ENCODE measurements at regions not wholly inside any gene's neighbourhood (a gene's known extent, or its start where the extent isn't known, plus 50 kb on each side); places are given as distances from the start of the nearest gene placed in this dataset.

DNA sequence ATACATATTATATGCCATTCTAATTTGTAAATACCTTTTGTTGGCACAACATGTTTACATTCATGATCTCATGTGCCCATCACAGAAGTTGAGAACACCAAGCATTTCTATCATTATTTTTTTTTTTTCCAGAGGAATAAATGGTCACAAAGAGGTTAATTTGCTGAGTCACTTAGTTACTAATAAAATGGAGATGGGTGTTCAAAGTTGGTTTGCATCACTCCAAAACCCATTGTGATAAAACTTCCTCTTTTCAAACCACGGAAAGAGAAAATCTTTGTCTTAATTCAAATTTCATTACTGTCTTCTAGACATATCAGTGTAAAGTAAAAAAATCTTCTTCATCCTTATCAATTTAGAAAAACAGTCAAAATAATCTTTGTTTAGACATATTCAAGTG is 636.8 kb upstream of the CCDC179 start:
- no peak overlapping the region for H3K4me3 ChIP-seq
- H3K36me3 ChIP-seq: no peaks in the 10 kb centered on the region
- no peak overlapping the region for H3K27ac ChIP-seq
- H3K4me1 ChIP-seq: peaks cover 0 to 3% (median 0%) of the 10 kb centered on the region in 4 donors
- intact Hi-C loops (cut with DNase I; ENCODE audit: low total_unique reads): no loop called here
- TF ChIP-seq, protein P1, sequence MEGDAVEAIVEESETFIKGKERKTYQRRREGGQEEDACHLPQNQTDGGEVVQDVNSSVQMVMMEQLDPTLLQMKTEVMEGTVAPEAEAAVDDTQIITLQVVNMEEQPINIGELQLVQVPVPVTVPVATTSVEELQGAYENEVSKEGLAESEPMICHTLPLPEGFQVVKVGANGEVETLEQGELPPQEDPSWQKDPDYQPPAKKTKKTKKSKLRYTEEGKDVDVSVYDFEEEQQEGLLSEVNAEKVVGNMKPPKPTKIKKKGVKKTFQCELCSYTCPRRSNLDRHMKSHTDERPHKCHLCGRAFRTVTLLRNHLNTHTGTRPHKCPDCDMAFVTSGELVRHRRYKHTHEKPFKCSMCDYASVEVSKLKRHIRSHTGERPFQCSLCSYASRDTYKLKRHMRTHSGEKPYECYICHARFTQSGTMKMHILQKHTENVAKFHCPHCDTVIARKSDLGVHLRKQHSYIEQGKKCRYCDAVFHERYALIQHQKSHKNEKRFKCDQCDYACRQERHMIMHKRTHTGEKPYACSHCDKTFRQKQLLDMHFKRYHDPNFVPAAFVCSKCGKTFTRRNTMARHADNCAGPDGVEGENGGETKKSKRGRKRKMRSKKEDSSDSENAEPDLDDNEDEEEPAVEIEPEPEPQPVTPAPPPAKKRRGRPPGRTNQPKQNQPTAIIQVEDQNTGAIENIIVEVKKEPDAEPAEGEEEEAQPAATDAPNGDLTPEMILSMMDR (IDR thresholded peaks at IDR 0.05): no peak
- H3K27me3 ChIP-seq: no peaks in the 10 kb centered on the region
- DNase-seq: no peak
- H3K9me3 ChIP-seq: no peaks in the 10 kb centered on the region

DNA sequence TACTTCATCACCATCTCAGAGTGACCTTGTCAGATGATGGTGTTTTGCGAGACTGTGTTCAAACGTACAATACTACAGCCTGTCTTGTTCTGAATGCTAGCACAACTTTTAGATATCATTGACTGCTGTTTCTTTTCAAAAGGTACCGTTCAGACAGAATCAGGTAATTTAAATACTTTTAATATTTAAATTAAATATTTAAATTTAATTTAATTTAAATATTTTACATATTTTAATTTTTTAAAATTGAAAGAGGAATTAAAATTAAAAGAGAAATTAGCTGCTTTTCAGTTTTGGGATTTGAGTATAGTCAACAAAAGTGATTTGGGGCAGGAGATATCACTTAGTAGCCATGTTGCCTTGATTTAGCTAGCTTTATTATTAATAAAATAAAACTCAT is 642.1 kb upstream of the CCDC179 start:
- H3K27ac ChIP-seq: no peak overlapping the region

DNA sequence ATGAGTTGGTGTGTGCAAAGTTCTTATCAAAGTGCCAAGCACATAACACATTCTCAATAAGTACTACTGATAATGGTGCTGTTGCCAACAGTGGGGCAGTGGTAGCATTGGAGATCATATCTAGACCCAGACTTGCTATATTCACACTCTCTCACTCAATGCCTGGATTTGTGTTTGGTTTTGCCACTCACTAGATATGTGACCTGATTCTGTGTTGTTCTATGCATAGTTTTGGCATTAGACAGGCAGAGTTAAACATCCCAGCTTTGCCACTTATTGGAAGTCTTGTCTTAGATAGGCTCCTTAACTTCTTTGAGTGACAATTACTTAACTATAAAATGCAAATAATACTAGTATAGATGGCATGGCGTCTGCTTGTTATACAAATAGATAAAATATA is 642.6 kb upstream of the CCDC179 start:
- Histone ChIP-seq H3K4me3 (no peak overlapping the region), H3K36me3 (no peaks in the 10 kb centered on the region), H3K9me3 (no peaks in the 10 kb centered on the region), H3K4me1 (peaks cover 0 to 9% (median 0%) of the 10 kb centered on the region in 4 donors), H3K27me3 (no peaks in the 10 kb centered on the region), H3K27ac (no peak overlapping the region)
- intact Hi-C loops (cut with DNase I; ENCODE audit: low total_unique reads): no loop called here
- TF ChIP-seq, protein P1 (IDR thresholded peaks at IDR 0.05): no peak
- no peak for DNase-seq

More for the DNA sequence above, 642.1 kb upstream of the CCDC179 start:
- DNase-seq: no peak
- TF ChIP-seq, protein P1 (IDR thresholded peaks at IDR 0.05): no peak
- intact Hi-C loops (cut with DNase I; ENCODE audit: low total_unique reads): no loop called here
- Histone ChIP-seq H3K4me3 (no peak overlapping the region), H3K27me3 (no peaks in the 10 kb centered on the region), H3K36me3 (no peaks in the 10 kb centered on the region), H3K4me1 (peaks cover 0 to 9% (median 0%) of the 10 kb centered on the region in 4 donors), H3K9me3 (no peaks in the 10 kb centered on the region)

DNA sequence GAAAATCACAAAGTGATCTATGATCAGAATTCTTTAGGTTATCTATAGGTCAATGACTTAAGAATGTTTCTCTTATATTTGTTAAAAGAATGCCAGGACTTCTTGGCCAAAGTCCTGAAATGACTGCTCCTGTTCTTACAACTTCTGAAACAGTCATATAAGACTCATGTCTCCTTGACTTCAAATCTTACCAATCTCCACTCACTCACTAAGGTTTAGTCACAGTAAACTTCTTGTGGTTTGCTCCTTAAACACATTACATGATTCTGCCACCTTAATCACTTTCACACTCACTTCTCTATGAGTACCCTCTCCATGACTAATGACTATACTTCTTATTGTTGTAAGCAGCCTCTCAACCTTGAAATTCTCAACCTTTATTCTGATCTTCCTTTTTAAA is 648.7 kb upstream of the CCDC179 start:
- Histone ChIP-seq H3K27me3 (no peaks in the 10 kb centered on the region), H3K4me3 (no peak overlapping the region), H3K9me3 (no peaks in the 10 kb centered on the region), H3K4me1 (no peaks in the 10 kb centered on the region), H3K36me3 (no peaks in the 10 kb centered on the region), H3K27ac (no peak overlapping the region)
- intact Hi-C loops (cut with DNase I; ENCODE audit: low total_unique reads): no loop called here
- no peak for DNase-seq
- TF ChIP-seq, protein P1 (IDR thresholded peaks at IDR 0.05): no peak

DNA sequence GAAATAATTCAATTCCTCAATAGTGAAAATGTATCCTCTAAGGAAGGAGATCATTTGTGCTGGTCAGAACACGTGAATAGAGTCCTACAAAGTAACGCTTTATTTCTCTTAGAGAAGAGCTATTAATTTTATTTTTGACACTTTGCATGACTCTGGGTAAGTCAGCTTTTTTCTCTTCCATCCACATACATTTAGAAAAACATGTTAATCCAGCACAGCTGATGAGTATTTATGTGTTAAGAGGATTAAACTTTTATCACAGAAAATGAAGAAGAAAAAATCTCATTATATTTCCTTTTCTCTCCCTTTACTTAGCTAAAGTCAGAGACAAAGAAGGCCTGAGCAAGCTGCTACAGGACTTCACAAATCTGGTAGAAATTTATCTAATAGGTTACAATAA is 649.5 kb upstream of the CCDC179 start:
- no peaks in the 10 kb centered on the region for H3K9me3 ChIP-seq
- H3K4me1 ChIP-seq: no peaks in the 10 kb centered on the region
- no peaks in the 10 kb centered on the region for H3K36me3 ChIP-seq
- no peak overlapping the region for H3K4me3 ChIP-seq
- no peak for DNase-seq
- H3K27me3 ChIP-seq: no peaks in the 10 kb centered on the region
- intact Hi-C loops (cut with DNase I; ENCODE audit: low total_unique reads): no loop called here
- H3K27ac ChIP-seq: no peak overlapping the region
- TF ChIP-seq, protein P1 (IDR thresholded peaks at IDR 0.05): no peak

DNA sequence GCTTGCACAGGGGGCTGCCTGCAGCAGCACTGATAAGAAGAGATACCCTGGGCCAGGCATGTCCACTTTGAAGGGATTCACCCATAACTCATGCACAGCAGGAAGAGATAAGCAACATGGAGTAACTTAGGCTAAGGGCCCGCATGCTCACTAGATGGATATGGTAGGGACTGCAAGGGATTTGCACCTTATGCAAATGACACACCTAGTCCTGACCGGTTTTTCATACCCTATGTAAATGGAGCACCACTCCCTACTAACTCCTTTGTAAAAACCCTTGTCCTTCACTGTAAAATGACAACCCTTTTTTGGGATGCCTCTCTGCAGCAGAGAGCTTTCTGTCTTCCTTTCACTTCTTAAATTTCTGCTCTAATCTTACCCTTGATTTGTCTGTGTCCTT is 658.9 kb upstream of the CCDC179 start:
- no peaks in the 10 kb centered on the region for H3K4me1 ChIP-seq
- H3K27me3 ChIP-seq: no peaks in the 10 kb centered on the region
- DNase-seq: no peak
- no peak overlapping the region for H3K27ac ChIP-seq
- no peaks in the 10 kb centered on the region for H3K36me3 ChIP-seq
- no peaks in the 10 kb centered on the region for H3K9me3 ChIP-seq
- intact Hi-C loops (cut with DNase I; ENCODE audit: low total_unique reads): no loop called here
- H3K4me3 ChIP-seq: no peak overlapping the region
- TF ChIP-seq, protein P1 (IDR thresholded peaks at IDR 0.05): no peak

Measured in tibial artery (tissue), 4 donors.